Skeletal muscle satellite cell (primary cell): ENCODE measurements at regions not wholly inside any gene's neighbourhood (a gene's known extent, or its start where the extent isn't known, plus 50 kb on each side); places are given as distances from the start of the nearest gene placed in this dataset.

Experiments used
- H3K27me3 ChIP-seq: 2 replicates; pipeline ENCODE4 v1.7.0; 2013; ENCODE audit warnings: low read length; ENCODE audit not compliant: control insufficient read depth, insufficient read depth
- H3K36me3 ChIP-seq: 2 replicates; pipeline ENCODE4 v1.7.0; 2013; ENCODE audit warnings: mild to moderate bottlenecking, control low read depth, low read length; ENCODE audit not compliant: insufficient read depth
- H3K4me1 ChIP-seq: 2 replicates; pipeline ENCODE4 v1.7.0; 2013; ENCODE audit warnings: low read length; ENCODE audit not compliant: control insufficient read depth, insufficient read depth
- H3K4me2 ChIP-seq: 2 replicates; pipeline ENCODE4 v1.7.0; 2013; ENCODE audit warnings: mild to moderate bottlenecking, low read length
- H3K4me3 ChIP-seq: 2 replicates; pipeline ENCODE4 v1.7.0; 2013; ENCODE audit warnings: low read length
- H3K9ac ChIP-seq: 2 replicates; pipeline ENCODE4 v1.7.0; 2013; ENCODE audit warnings: mild to moderate bottlenecking, low read depth, low read length, moderate library complexity
- H3K9me3 ChIP-seq: replicated peaks from 2 replicates; pipeline ENCODE4 v1.7.0; 2013; ENCODE audit warnings: mild to moderate bottlenecking, control low read depth, low read length

DNA sequence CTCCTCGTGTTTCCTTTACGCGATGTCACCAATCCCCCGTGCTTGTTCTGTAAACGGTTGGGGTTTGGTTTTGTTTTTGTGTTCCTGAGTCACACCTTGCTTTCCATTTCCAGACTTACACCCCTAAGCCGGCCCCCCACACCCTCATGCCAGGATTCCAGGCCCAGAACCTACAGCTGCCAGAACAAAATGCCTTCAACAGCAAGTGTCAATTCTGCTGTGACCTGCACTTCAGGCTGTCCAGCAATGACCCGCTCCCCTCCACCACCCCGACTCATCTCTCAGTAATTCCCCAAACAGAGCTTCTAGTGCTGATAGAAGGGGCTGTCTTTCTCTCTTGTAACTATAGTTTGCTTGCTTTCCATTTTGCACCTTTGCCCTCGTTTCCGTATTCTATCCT, 722.1 kb upstream of the CELF2 start:
- Histone ChIP-seq H3K27me3 (no peaks in the 10 kb centered on the region), H3K36me3 (no peaks in the 10 kb centered on the region), H3K4me1 (no peaks in the 10 kb centered on the region), H3K4me3 (no peak overlapping the region), H3K4me2 (peak overlapping the region; percentile 4), H3K9me3 (no peaks in the 10 kb centered on the region), H3K9ac (no peak overlapping the region)

DNA sequence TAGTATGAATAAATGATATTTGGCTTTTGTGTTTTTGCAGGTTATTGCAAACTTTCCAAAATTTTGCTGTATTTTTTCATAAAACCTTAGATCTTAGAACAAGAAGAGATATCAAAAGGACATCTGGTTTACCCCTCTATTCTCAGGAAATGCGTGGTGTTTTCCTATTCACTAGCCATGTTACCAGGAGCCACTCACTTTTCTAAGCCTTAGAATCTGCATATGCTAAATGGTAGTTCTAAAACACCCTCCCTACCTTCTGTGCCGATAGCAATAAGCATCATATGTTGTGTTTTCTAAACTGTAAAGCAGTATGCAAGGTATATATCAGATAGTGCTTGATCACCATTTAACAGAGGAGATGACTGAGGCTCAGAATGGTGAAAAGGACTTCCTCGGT, 715.0 kb upstream of the CELF2 start:
- no peaks in the 10 kb centered on the region for H3K9me3 ChIP-seq
- no peaks in the 10 kb centered on the region for H3K36me3 ChIP-seq
- H3K4me3 ChIP-seq: no peak overlapping the region
- H3K4me2 ChIP-seq: no peak overlapping the region
- no peak overlapping the region for H3K9ac ChIP-seq
- no peaks in the 10 kb centered on the region for H3K27me3 ChIP-seq
- H3K4me1 ChIP-seq: no peaks in the 10 kb centered on the region

DNA sequence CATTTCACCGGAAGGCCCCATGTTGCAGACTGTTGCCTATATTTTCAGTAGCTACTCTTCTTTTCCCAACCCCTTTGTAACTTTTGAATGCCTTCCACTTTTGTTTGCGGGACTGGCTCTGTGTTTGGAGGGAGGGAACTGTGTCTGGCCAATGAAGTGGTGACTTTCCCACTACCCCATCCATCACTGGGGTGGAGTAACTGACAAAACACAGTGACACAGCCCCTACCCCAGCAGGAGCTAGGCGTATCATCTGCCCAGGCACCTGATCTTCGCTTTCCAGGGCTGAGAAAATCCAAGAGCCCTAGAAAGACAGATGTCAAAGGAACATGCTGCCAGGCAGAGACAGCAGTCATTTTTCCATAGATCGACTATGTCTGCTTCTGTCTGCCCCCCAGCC, 710.6 kb upstream of the CELF2 start:
- Histone ChIP-seq H3K9ac (no peak overlapping the region), H3K4me1 (no peaks in the 10 kb centered on the region), H3K4me3 (no peak overlapping the region), H3K36me3 (no peaks in the 10 kb centered on the region), H3K4me2 (no peak overlapping the region), H3K27me3 (no peaks in the 10 kb centered on the region), H3K9me3 (no peaks in the 10 kb centered on the region)

DNA sequence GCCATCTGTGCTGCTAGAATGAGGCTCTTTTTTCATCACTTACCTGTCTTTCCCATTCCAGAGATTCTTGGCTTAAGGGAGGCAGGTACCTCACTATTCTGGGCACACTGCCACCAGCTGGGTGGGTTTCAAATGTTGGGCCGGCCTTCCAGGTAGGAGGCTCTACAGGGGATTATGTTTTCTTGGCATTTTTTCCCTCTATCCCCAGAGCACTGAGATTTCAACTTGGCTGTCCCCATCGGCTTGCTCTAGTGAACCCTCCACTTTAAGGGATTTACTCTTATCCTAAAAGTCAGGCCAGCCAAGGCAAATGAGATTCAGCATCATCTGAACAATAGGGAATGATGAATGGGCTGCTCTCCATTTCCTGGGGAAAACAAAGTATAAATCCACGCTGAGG, 710.1 kb upstream of the CELF2 start:
- Histone ChIP-seq H3K36me3 (no peaks in the 10 kb centered on the region), H3K4me2 (no peak overlapping the region), H3K9me3 (no peaks in the 10 kb centered on the region), H3K27me3 (no peaks in the 10 kb centered on the region), H3K4me1 (no peaks in the 10 kb centered on the region), H3K9ac (no peak overlapping the region), H3K4me3 (no peak overlapping the region)

DNA sequence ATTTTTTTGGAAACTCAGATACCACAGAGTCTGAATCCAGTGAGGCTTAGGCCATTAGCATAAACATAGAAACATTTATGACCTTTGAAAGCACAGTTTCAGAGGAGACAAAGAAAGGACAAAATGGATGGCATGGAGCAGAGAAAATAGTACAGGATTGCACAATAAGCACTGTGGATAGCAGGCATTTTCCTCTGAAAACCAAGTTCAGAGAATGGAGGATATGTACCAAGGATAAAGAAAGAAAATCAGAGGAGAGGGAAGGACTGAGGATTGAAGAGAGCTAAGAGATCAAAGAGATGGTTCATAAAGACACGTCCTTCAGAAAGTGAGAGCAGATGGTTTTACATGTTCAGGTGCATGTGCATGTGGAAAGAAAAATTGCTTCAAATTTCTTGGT, 707.2 kb upstream of the CELF2 start:
- no peaks in the 10 kb centered on the region for H3K9me3 ChIP-seq
- H3K36me3 ChIP-seq: no peaks in the 10 kb centered on the region
- no peaks in the 10 kb centered on the region for H3K27me3 ChIP-seq
- H3K9ac ChIP-seq: no peak overlapping the region
- no peak overlapping the region for H3K4me2 ChIP-seq
- H3K4me3 ChIP-seq: no peak overlapping the region
- peaks cover 3% of the 10 kb centered on the region for H3K4me1 ChIP-seq

DNA sequence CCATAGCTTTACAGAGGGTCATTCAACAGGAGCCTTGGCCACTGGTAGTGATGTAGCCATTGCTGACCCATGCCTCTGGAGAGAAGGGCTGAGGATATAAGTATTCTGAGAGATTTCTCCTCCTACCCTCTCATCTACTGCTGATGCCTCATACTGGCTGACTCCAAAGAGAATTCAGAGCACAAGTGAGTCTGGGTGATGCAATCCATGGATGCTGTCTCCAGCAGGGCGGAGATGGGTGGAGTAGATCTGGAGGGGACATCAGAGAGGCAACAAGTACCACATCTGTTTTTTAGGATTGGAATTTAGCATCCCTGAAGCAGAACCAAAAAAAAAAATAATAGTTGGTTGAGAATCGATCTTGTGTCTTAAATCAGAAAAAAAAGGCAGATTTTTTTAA, 705.7 kb upstream of the CELF2 start:
- Histone ChIP-seq H3K9me3 (no peaks in the 10 kb centered on the region), H3K4me2 (no peak overlapping the region), H3K9ac (no peak overlapping the region), H3K4me3 (no peak overlapping the region), H3K27me3 (no peaks in the 10 kb centered on the region), H3K4me1 (peaks cover 3% of the 10 kb centered on the region), H3K36me3 (no peaks in the 10 kb centered on the region)

DNA sequence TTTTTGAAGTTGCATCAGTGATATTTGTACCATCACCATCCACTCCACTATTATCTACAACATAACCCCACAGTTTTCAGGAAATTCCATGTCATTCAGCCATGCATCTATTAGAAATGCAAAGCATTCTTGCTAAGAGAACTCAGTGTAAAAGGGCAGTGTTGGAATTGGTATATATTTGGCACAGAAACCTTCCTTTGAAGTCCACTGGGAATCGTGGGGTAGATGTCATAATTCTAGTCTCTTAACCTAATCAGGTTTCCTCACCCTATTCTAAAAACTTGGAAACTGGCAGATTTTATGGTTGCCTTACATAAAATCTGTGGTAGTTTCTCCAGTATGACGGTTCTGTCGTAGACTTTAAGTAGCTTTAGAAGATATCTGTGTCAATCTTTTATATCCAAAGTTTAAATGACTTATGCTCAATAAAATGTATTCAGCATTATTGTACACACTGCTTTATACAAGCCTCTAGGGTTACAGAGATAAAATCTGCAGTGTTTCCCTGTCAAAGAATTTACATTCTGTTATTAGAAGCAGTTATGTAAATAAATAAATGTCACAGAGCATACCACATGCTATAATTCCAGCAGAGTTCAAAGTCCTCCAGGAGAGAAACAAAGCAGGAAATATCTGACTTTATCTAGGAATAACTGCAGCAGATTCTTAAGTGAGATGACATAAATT, 704.4 kb upstream of the CELF2 start:
- H3K4me3 ChIP-seq: no peak overlapping the region
- no peaks in the 10 kb centered on the region for H3K36me3 ChIP-seq
- peaks cover 3% of the 10 kb centered on the region for H3K4me1 ChIP-seq
- H3K4me2 ChIP-seq: peak overlapping the region; percentile 1
- no peaks in the 10 kb centered on the region for H3K9me3 ChIP-seq
- H3K27me3 ChIP-seq: no peaks in the 10 kb centered on the region
- no peak overlapping the region for H3K9ac ChIP-seq

DNA sequence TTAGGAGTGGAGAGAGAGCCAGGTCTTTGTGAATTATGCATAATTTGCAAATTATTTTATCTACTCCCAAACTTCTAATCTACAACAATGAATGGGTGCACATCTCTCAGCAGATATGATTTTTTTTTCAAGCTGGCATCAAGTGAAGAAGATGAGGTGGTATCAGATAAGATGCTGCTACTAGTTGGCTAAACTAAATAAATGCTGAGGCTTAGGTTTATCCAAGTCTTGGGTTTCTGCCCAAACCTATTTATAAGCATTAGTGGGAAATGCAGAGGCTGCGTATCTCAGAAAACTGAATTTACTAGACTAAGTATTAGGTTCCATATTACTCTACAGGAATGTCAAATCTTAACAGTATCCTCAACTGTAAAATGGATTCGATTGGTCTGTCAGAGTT, 703.0 kb upstream of the CELF2 start:
- peaks cover 3% of the 10 kb centered on the region for H3K4me1 ChIP-seq
- no peak overlapping the region for H3K4me3 ChIP-seq
- H3K36me3 ChIP-seq: no peaks in the 10 kb centered on the region

DNA sequence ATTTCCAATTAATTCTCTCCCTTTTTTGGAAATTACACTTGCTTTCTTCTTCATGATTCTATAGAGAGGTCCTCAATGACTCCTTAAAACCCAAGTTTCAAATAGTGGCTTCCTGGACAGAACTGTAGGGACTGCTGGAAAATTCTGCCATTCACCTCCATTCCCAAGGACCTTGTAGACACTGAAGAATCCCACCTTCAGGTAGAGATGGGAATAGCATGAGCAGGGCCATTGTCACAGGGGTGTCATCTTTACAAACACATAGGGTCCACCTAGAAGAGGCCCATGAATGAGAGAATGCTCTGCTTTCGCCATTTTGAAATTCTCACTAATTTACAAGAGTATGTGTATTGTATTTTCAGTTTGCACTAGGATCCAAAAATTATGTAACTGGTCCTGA, 701.7 kb upstream of the CELF2 start:
- Histone ChIP-seq H3K4me1 (peaks cover 3% of the 10 kb centered on the region), H3K4me2 (no peak overlapping the region), H3K27me3 (no peaks in the 10 kb centered on the region), H3K4me3 (no peak overlapping the region), H3K36me3 (no peaks in the 10 kb centered on the region), H3K9ac (no peak overlapping the region), H3K9me3 (no peaks in the 10 kb centered on the region)

More for the DNA sequence above, 703.0 kb upstream of the CELF2 start:
- Histone ChIP-seq H3K9ac (no peak overlapping the region), H3K27me3 (no peaks in the 10 kb centered on the region), H3K9me3 (no peaks in the 10 kb centered on the region), H3K4me2 (no peak overlapping the region)

DNA sequence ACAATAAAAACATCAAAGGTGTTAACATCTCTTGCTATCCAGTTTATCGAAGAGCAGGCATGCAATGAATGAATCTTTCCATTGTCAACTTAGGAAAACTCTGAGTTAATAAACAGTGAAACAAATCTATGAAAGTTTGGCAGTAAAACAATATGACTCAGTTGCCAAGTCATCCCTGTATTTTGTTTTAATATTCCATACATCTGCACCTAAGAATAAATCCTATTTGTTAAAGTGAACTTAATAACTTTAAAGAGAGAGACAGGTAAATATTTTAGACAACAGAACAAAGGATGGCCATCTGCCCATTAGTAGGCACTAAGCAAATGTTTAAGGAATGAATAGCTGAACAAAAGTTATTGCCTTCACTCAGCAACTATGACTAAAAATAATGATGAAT, 700.5 kb upstream of the CELF2 start:
- Histone ChIP-seq H3K36me3 (no peaks in the 10 kb centered on the region), H3K4me1 (peaks cover 3% of the 10 kb centered on the region), H3K9me3 (no peaks in the 10 kb centered on the region), H3K4me2 (no peak overlapping the region), H3K27me3 (no peaks in the 10 kb centered on the region), H3K9ac (no peak overlapping the region), H3K4me3 (no peak overlapping the region)

DNA sequence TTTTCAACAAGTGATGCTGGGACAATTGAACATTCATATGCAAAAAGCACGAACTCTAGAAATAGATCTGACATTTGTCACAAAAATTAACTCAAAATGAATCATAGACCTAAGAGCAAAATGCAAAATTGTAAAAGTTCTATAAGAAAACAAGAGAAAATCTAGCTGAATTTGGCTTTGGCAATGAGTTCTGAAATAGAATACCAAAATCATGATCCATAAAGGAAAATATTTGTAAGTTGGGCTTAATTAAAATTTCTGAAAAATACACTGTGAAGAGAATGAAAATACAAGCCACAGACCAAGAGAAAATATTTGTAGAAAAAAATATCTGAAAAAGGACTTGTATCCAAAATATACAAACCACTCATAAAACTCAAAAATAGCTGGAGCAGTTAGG, 698.8 kb upstream of the CELF2 start:
- Histone ChIP-seq H3K4me3 (no peak overlapping the region), H3K9me3 (no peaks in the 10 kb centered on the region), H3K9ac (no peak overlapping the region), H3K36me3 (no peaks in the 10 kb centered on the region), H3K4me2 (no peak overlapping the region), H3K4me1 (no peaks in the 10 kb centered on the region), H3K27me3 (no peaks in the 10 kb centered on the region)

DNA sequence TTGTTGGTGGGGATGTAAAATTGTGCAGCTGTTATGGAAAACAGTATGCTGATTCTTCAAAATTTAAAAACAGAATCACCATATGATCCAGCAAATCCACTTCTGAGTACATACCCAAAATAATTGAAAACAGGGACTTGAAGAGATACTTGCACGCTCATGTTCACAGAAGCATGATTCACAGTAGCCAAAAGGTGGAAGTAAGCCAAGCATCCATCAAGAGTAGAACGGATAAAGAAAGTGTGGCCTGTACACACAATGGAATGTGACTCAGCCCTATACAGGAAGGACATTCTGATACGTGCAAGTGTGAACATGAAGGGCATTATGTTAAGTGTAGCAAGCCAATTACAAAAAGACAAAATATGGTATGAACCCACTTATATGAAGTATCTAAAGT, 696.7 kb upstream of the CELF2 start:
- Histone ChIP-seq H3K9ac (no peak overlapping the region), H3K4me2 (no peak overlapping the region), H3K27me3 (no peaks in the 10 kb centered on the region), H3K4me1 (no peaks in the 10 kb centered on the region), H3K4me3 (no peak overlapping the region), H3K9me3 (no peaks in the 10 kb centered on the region), H3K36me3 (no peaks in the 10 kb centered on the region)
